Mesothelial cell of epicardium (in vitro differentiated cells): ENCODE measurements at regions not wholly inside any gene's neighbourhood (a gene's known extent, or its start where the extent isn't known, plus 50 kb on each side); places are given as distances from the start of the nearest gene placed in this dataset.
"Not testable (repeated sequence)": the region's sequence is repeated elsewhere in the genome, so short reads cannot be mapped to it uniquely, and the experiment has no call there.

Source experiments
- DNase-seq, 2 experiments: peaks; one replicate each; pipeline ENCODE4 v3.0.0; 2021; ENCODE audit warnings: low spot score in 2 of 2; ENCODE audit not compliant: unreplicated experiment in 2 of 2
- H3K27ac Mint-ChIP-seq: 2 replicates; pipeline ENCODE4 v1.8.0; 2021; ENCODE audit warnings: mixed read lengths
- H3K27me3 Mint-ChIP-seq: 2 replicates; pipeline ENCODE4 v1.8.0; 2021; ENCODE audit warnings: low read depth, mixed read lengths
- H3K36me3 Mint-ChIP-seq: 2 replicates; pipeline ENCODE4 v1.8.0; 2021; ENCODE audit warnings: mixed read lengths
- H3K4me1 Mint-ChIP-seq: 2 replicates; pipeline ENCODE4 v1.8.0; 2021; ENCODE audit warnings: mixed read lengths
- H3K4me3 Mint-ChIP-seq: 2 replicates; pipeline ENCODE4 v1.8.0; 2021; ENCODE audit warnings: mild to moderate bottlenecking, moderate library complexity, mixed read lengths
- H3K9me3 Mint-ChIP-seq: 2 replicates; pipeline ENCODE4 v1.8.0; 2021; ENCODE audit warnings: mixed read lengths
- CTCF ChIP-seq: fragments of 200-600 bp; sonication (generic); IDR thresholded peaks from one replicate; pipeline ENCODE4 v1.5.0; 2021; ENCODE audit warnings: antibody characterized with exemption; ENCODE audit not compliant: unreplicated experiment

GRCh38 chr7:145378197-145378596, 542.3 kb upstream of the TPK1 start:
- Mint-ChIP-seq H3K27ac (no peak overlapping the region), H3K4me3 (no peak overlapping the region), H3K27me3 (no peaks in the 10 kb centered on the region), H3K36me3 (no peaks in the 10 kb centered on the region), H3K4me1 (no peaks in the 10 kb centered on the region), H3K9me3 (peaks cover 19% of the 10 kb centered on the region)
- DNase-seq: no peak
- TF ChIP-seq CTCF: no peak

GRCh38 chr7:145360511-145361100, 524.8 kb upstream of the TPK1 start:
- Mint-ChIP-seq H3K36me3 (no peaks in the 10 kb centered on the region), H3K27ac (no peak overlapping the region), H3K27me3 (no peaks in the 10 kb centered on the region), H3K4me3 (no peak overlapping the region), H3K4me1 (no peaks in the 10 kb centered on the region), H3K9me3 (peaks cover 41% of the 10 kb centered on the region)
- no peak for TF ChIP-seq CTCF
- DNase-seq: no peak

- TF ChIP-seq CTCF: no peak
- Mint-ChIP-seq H3K4me1 (no peaks in the 10 kb centered on the region), H3K27me3 (no peaks in the 10 kb centered on the region), H3K27ac (no peak overlapping the region), H3K36me3 (no peaks in the 10 kb centered on the region), H3K9me3 (peaks cover 33% of the 10 kb centered on the region), H3K4me3 (no peak overlapping the region)
- DNase-seq: no peak
Observed at GRCh38 chr7:145350334-145350733, 514.5 kb upstream of the TPK1 start.

- H3K27me3 Mint-ChIP-seq, DNase-seq, H3K36me3 Mint-ChIP-seq, H3K27ac Mint-ChIP-seq, H3K4me3 Mint-ChIP-seq, H3K4me1 Mint-ChIP-seq: not testable (repeated sequence)
- H3K9me3 Mint-ChIP-seq: peaks cover 38% of the 10 kb centered on the region
Observed at GRCh38 chr7:145349452-145349851, 513.6 kb upstream of the TPK1 start.

- DNase-seq: no peak
- no peaks in the 10 kb centered on the region for H3K36me3 Mint-ChIP-seq
- H3K4me3 Mint-ChIP-seq: no peak overlapping the region
- H3K27me3 Mint-ChIP-seq: no peaks in the 10 kb centered on the region
- no peaks in the 10 kb centered on the region for H3K4me1 Mint-ChIP-seq
- peaks cover 36% of the 10 kb centered on the region for H3K9me3 Mint-ChIP-seq
- no peak for TF ChIP-seq CTCF
- no peak overlapping the region for H3K27ac Mint-ChIP-seq
Observed at GRCh38 chr7:145347271-145347670, 511.4 kb upstream of the TPK1 start.

- no peak for TF ChIP-seq CTCF
- no peaks in the 10 kb centered on the region for H3K36me3 Mint-ChIP-seq
- H3K27ac Mint-ChIP-seq: no peak overlapping the region
- H3K9me3 Mint-ChIP-seq: peaks cover 29% of the 10 kb centered on the region
- no peaks in the 10 kb centered on the region for H3K27me3 Mint-ChIP-seq
- H3K4me3 Mint-ChIP-seq: no peak overlapping the region
- no peak for DNase-seq
- no peaks in the 10 kb centered on the region for H3K4me1 Mint-ChIP-seq
Observed at GRCh38 chr7:145339319-145339718, 503.5 kb upstream of the TPK1 start.
